AG04450 (cell line): ENCODE measurements at regions not wholly inside any gene's neighbourhood (a gene's known extent, or its start where the extent isn't known, plus 50 kb on each side); places are given as distances from the start of the nearest gene placed in this dataset.

Experiments used
- CTCF ChIA-PET: fragments of 300-600, 350-600 bp; formaldehyde crosslinking; extraction: SDS; loops from one replicate; lab custom pipeline; 2022; ENCODE audit warnings: antibody characterized with exemption, inconsistent platforms; lab: Charles Lee
- POLR2A ChIA-PET: fragments of 350-600 bp; formaldehyde crosslinking; extraction: SDS; loops from one replicate; lab custom pipeline; 2021; ENCODE audit warnings: antibody characterized with exemption, inconsistent platforms; lab: Yijun Ruan, JAX
- DNase-seq: peaks from one replicate; pipeline ENCODE4 v3.0.0-alpha.2; 2011; ENCODE audit warnings: low read depth, low spot score
- H3K27ac ChIP-seq: one replicate; pipeline ENCODE4 v1.5.1; 2012; ENCODE audit warnings: low read depth, low read length, control low read depth
- H3K27me3 ChIP-seq: one replicate; pipeline ENCODE4 v1.6.0; 2012; ENCODE audit warnings: low read length; ENCODE audit not compliant: control insufficient read depth, insufficient read depth
- H3K4me3 ChIP-seq: 2 replicates; pipeline ENCODE4 v1.5.1; 2011; ENCODE audit warnings: mild to moderate bottlenecking, low read depth, low read length, control low read depth
- H3K9me3 ChIP-seq: 2 replicates; pipeline ENCODE4 v1.5.1; 2012; ENCODE audit warnings: low read length; ENCODE audit not compliant: control insufficient read depth, insufficient read depth
- CTCF ChIP-seq: IDR thresholded peaks from 2 replicates; pipeline ENCODE4 v1.5.1; 2011; ENCODE audit warnings: low read depth, low read length, control low read depth, inconsistent platforms

- Histone ChIP-seq H3K27me3 (no peaks in the 10 kb centered on the region), H3K4me3 (no peak overlapping the region), H3K27ac (no peak overlapping the region), H3K9me3 (no peaks in the 10 kb centered on the region)
- ChIA-PET CTCF (no interaction called here), POLR2A (no interaction called here)
- no peak for TF ChIP-seq CTCF
- DNase-seq, result no peak
These were observed 451.4 kb upstream of the ST6GAL2 start for GRCh38 chr2:107337209-107337898.

DNA sequence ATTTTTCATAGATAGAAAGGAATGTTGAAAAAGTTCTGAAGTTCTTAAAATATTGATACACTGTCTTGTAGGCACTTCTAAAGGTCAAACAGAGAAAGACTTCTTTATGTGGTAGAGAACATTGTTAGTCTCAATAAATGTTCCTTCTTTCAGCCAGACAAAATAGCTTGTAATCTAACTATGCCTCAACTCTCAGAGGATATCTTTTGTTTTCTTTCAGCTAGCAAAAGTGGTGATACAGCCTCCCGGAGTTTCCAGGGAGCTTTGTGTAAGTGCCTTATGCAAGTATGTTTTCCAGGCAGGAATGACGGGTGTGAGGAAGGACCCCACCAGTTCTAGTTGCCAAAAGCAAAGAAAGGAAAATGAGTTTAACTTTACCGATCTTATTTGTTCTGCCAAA is 452.1 kb upstream of the ST6GAL2 start:
- Histone ChIP-seq H3K9me3 (no peaks in the 10 kb centered on the region), H3K27me3 (no peaks in the 10 kb centered on the region), H3K4me3 (no peak overlapping the region), H3K27ac (no peak overlapping the region)
- ChIA-PET POLR2A (no interaction called here), CTCF (no interaction called here)
- no peak for TF ChIP-seq CTCF
- DNase-seq, result no peak

GRCh38 chr2:107338571-107338970 is 452.6 kb upstream of the ST6GAL2 start:
- Histone ChIP-seq H3K27ac (no peak overlapping the region), H3K27me3 (no peaks in the 10 kb centered on the region), H3K4me3 (no peak overlapping the region), H3K9me3 (no peaks in the 10 kb centered on the region)
- ChIA-PET CTCF (no interaction called here), POLR2A (no interaction called here)
- DNase-seq, result no peak
- no peak for TF ChIP-seq CTCF

- H3K27ac ChIP-seq, result no peak overlapping the region
- no peaks in the 10 kb centered on the region for H3K9me3 ChIP-seq
- DNase-seq, result no peak
- CTCF ChIA-PET, result no interaction called here
- no peaks in the 10 kb centered on the region for H3K27me3 ChIP-seq
- POLR2A ChIA-PET, result no interaction called here
- TF ChIP-seq CTCF, result no peak
- H3K4me3 ChIP-seq, result no peak overlapping the region
These were observed 455.0 kb upstream of the ST6GAL2 start for GRCh38 chr2:107340955-107341354.

DNA sequence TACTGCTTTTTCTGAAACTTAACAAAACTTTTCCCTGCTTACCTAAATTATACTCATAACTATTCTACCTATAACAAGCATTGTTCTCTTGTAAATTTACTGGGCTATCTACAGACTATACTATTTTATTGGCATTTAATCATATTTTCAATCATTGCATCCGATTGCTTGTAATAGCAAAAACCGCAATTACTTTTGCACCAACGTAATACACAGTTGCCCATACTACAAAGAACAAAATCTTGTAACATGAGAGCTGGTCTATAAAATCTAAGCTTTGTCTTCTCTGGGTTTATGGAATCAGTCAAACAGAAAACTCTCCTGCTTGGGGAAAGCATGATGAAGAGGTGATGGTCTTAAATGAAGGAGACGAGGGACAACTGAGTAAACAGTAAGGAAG is 463.4 kb upstream of the ST6GAL2 start:
- no peak for TF ChIP-seq CTCF
- POLR2A ChIA-PET, result no interaction called here
- Histone ChIP-seq H3K27me3 (no peaks in the 10 kb centered on the region), H3K4me3 (no peak overlapping the region), H3K9me3 (peaks cover 2% of the 10 kb centered on the region; the same call in 1 of the 2 replicates), H3K27ac (no peak overlapping the region)
- CTCF ChIA-PET, result no interaction called here
- DNase-seq, result no peak
